ENCODE measurements at regions not wholly inside any gene's neighbourhood (a gene's known extent, or its start where the extent isn't known, plus 50 kb on each side); places are given as distances from the start of the nearest gene placed in this dataset.

DNA sequence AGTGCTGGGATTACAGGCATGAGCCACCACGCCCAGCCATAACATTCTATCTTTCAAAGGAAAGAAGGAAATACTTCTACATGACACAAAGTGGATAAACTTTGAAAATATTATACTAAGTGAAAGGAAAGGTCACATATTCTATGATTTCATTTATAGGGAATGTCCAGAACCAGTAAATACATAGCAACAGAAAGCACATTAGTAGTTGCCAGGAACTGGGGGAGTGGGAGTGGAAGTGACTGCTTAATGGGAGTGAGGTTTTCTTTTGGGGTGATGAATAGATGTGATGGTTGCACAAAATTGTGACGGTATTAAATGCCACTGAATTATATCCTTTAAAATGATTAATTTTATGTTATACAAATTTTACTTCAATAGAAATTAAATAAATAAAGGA is 95.7 kb upstream of the IL15 start (continued):
- no peak for TF ChIP-seq ZNF175 (CRISPR knock-in tag; IDR thresholded peaks at IDR 0.05; ENCODE audit: low read depth)
- no peak for TF ChIP-seq SREBF2 (CRISPR knock-in tag; IDR thresholded peaks at IDR 0.05)
- no peak for TF ChIP-seq ZNF197 (CRISPR knock-in tag; IDR thresholded peaks at IDR 0.05; ENCODE audit: low read depth)
- no peak for TF ChIP-seq HMGN3 (IDR thresholded peaks at IDR 0.05; ENCODE audit: borderline replicate concordance, extremely low read depth, insufficient read length, low read depth, low read length)
- no peak for TF ChIP-seq EWSR1 (IDR thresholded peaks at IDR 0.05; ENCODE audit: borderline replicate concordance, low read depth, partially characterized antibody)
- no peak for TF ChIP-seq NFIC (IDR thresholded peaks at IDR 0.05)

DNA sequence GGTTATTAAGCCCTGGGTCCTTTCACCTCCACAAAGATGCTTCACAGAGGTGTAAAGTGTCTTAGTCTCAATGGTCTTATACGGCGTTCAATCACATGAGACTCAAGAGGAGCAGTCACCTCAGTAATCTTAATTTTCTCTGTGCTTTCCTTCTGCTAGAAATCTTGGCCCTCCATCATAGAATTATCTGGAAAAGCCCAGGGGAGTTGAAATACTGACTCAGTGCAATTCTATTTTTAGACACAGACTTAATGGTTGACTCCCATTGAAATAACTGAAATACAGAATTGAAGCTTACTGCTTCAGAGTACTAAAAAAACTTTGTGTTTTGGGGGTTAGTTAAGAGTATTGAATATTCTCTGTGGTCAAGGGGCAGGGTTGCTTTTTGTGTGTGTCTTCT is 94.5 kb upstream of the IL15 start:
- CTCF ChIA-PET (ENCODE audit: low intra/inter-chr PET ratio), result no interaction called here
- no peaks in the 10 kb centered on the region for H3K9me1 ChIP-seq (ENCODE audit: control insufficient read depth, insufficient read depth, low read length)
- H3K27ac ChIP-seq (ENCODE audit: extremely low read depth, low read depth, low read length), result no peak overlapping the region
- 9% methylated on average over 2 of the region's 2 CpGs for WGBS (ENCODE audit: insufficient coverage, low coverage, missing lambda C conversion rate)
- H2AFZ ChIP-seq (ENCODE audit: low read depth, low read length), result no peak overlapping the region
- no peaks in the 10 kb centered on the region for H3K27me3 ChIP-seq (ENCODE audit: control insufficient read depth in 2 of 2, insufficient read depth in 2 of 2, low read length in 2 of 2)
- in situ Hi-C loops (cut with MboI), result no loop called here
- no peak overlapping the region for H3K4me2 ChIP-seq (ENCODE audit: insufficient read depth, low read length)
- ATAC-seq, result no peak
- FAIRE-seq, result no peak
- H3K79me2 ChIP-seq (ENCODE audit: control insufficient read depth, insufficient read depth, low read length), result no peaks in the 10 kb centered on the region
- intact Hi-C loops (cut with micrococcal nuclease), result no loop called here
- H3K9me3 ChIP-seq (replicated peaks; ENCODE audit: control insufficient read depth, insufficient read depth, low read depth, low read length), result no peaks in the 10 kb centered on the region
- H3K4me3 ChIP-seq, result no peak overlapping the region
- H4K20me1 ChIP-seq (replicated peaks; ENCODE audit: control insufficient read depth, insufficient read depth, low read length), result no peaks in the 10 kb centered on the region
- H3K36me3 ChIP-seq (ENCODE audit: control insufficient read depth, insufficient read depth, low read length), result no peaks in the 10 kb centered on the region
- POLR2A ChIA-PET, result interaction anchor here (0.7 kb wide), 1 partner anchor 75 kb away, joined by 3 read pairs; no protein-coding TSS in a partner anchor
- H3K9ac ChIP-seq (ENCODE audit: insufficient read depth in 1 of 2, low read depth in 2 of 2, low read length in 2 of 2), result no peak overlapping the region
- H3K4me1 ChIP-seq (replicated peaks in 1 of 2; ENCODE audit: control insufficient read depth in 2 of 2, insufficient read depth in 2 of 2, low read length in 2 of 2), result no peaks in the 10 kb centered on the region
- no TSS peak for BruUV-seq (replicated peaks)
- no peak for DNase-seq (ENCODE audit: extremely low read depth in 1 of 4, low spot score in 3 of 4)
- TF ChIP-seq, protein P1, sequence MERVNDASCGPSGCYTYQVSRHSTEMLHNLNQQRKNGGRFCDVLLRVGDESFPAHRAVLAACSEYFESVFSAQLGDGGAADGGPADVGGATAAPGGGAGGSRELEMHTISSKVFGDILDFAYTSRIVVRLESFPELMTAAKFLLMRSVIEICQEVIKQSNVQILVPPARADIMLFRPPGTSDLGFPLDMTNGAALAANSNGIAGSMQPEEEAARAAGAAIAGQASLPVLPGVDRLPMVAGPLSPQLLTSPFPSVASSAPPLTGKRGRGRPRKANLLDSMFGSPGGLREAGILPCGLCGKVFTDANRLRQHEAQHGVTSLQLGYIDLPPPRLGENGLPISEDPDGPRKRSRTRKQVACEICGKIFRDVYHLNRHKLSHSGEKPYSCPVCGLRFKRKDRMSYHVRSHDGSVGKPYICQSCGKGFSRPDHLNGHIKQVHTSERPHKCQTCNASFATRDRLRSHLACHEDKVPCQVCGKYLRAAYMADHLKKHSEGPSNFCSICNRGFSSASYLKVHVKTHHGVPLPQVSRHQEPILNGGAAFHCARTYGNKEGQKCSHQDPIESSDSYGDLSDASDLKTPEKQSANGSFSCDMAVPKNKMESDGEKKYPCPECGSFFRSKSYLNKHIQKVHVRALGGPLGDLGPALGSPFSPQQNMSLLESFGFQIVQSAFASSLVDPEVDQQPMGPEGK (CRISPR knock-in tag; IDR thresholded peaks at IDR 0.05; ENCODE audit: borderline replicate concordance), result no peak
- TF ChIP-seq DIDO1 (tag; IDR thresholded peaks at IDR 0.05; ENCODE audit: low read depth) (no peak), CAMTA2 (CRISPR knock-in tag; conservative IDR thresholded peaks at IDR 0.05) (no peak), MYC (IDR thresholded peaks at IDR 0.05; ENCODE audit: low read depth, low read length) (no peak), MYC (CRISPR knock-in tag; IDR thresholded peaks at IDR 0.05; ENCODE audit: borderline replicate concordance, low read depth) (no peak), MTF1 (CRISPR knock-in tag; IDR thresholded peaks at IDR 0.05; ENCODE audit: borderline replicate concordance) (no peak), ZNF12 (CRISPR knock-in tag; IDR thresholded peaks at IDR 0.05) (no peak), FOSL1 (tag; conservative IDR thresholded peaks at IDR 0.05) (no peak)
- TF ChIP-seq, protein P2, sequence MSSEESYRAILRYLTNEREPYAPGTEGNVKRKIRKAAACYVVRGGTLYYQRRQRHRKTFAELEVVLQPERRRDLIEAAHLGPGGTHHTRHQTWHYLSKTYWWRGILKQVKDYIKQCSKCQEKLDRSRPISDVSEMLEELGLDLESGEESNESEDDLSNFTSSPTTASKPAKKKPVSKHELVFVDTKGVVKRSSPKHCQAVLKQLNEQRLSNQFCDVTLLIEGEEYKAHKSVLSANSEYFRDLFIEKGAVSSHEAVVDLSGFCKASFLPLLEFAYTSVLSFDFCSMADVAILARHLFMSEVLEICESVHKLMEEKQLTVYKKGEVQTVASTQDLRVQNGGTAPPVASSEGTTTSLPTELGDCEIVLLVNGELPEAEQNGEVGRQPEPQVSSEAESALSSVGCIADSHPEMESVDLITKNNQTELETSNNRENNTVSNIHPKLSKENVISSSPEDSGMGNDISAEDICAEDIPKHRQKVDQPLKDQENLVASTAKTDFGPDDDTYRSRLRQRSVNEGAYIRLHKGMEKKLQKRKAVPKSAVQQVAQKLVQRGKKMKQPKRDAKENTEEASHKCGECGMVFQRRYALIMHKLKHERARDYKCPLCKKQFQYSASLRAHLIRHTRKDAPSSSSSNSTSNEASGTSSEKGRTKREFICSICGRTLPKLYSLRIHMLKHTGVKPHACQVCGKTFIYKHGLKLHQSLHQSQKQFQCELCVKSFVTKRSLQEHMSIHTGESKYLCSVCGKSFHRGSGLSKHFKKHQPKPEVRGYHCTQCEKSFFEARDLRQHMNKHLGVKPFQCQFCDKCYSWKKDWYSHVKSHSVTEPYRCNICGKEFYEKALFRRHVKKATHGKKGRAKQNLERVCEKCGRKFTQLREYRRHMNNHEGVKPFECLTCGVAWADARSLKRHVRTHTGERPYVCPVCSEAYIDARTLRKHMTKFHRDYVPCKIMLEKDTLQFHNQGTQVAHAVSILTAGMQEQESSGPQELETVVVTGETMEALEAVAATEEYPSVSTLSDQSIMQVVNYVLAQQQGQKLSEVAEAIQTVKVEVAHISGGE (CRISPR knock-in tag; IDR thresholded peaks at IDR 0.05), result no peak
